Left lung (tissue), 4 donors: ENCODE measurements at regions not wholly inside any gene's neighbourhood (a gene's known extent, or its start where the extent isn't known, plus 50 kb on each side); places are given as distances from the start of the nearest gene placed in this dataset.
"Not testable (repeated sequence)": the region's sequence is repeated elsewhere in the genome, so short reads cannot be mapped to it uniquely, and the experiment has no call there.

Source experiments
- ATAC-seq: fragments of 200-7000 bp; cut with Tn5 transposase; one replicate; pipeline ENCODE4 v1.9.1; 2020; ENCODE audit warnings: moderate library complexity
- DNase-seq, 4 donors: peaks; one replicate each; pipeline ENCODE4 v3.0.0-alpha.2; 2013 to 2020
- H3K27ac ChIP-seq, 2 donors: fragments of 200-600 bp; sonication (generic) in 1 of 2; one replicate each; pipeline versions ENCODE4 v1.5.0 to v1.8.0; 2020 to 2021
- H3K27me3 ChIP-seq, 2 donors: fragments of 200-600 bp; sonication (generic) in 1 of 2; one replicate each; pipeline versions ENCODE4 v1.5.0 to v1.8.0; 2020 to 2021
- H3K36me3 ChIP-seq, 2 donors: fragments of 200-600 bp; sonication (generic) in 1 of 2; one replicate each; pipeline versions ENCODE4 v1.5.0 to v1.8.0; 2020 to 2021
- H3K4me1 ChIP-seq, 2 donors: fragments of 200-600 bp; one replicate each; pipeline ENCODE4 v1.8.0; 2021
- H3K4me3 ChIP-seq, 2 donors: fragments of 200-600 bp; sonication (generic) in 1 of 2; one replicate each; pipeline versions ENCODE4 v1.5.0 to v1.8.0; 2020 to 2021; ENCODE audit warnings: mild to moderate bottlenecking in 1 of 2
- H3K9me3 ChIP-seq, 2 donors: fragments of 200-600 bp; sonication (generic) in 1 of 2; one replicate each; pipeline versions ENCODE4 v1.5.0 to v1.8.0; 2020 to 2021
- intact Hi-C, 2 donors: fragments of 100-400 bp; cut with DNase I; formaldehyde crosslinking; loops; one replicate each; pipeline versions ENCODE4 v1.11.2 to v1.14.2; 2022
- TF ChIP-seq, protein P1 (sequence below), 2 donors: fragments of 200-600 bp; sonication (generic) in 1 of 2; IDR thresholded peaks; one replicate each; pipeline versions ENCODE4 v1.5.0 to v1.8.0; 2021; ENCODE audit warnings: antibody characterized with exemption in 2 of 2
- donor health status: DM: no; HTN: yes; CAD: no.
- donor health status: DM: no; HTN: no; CAD: no.

DNA sequence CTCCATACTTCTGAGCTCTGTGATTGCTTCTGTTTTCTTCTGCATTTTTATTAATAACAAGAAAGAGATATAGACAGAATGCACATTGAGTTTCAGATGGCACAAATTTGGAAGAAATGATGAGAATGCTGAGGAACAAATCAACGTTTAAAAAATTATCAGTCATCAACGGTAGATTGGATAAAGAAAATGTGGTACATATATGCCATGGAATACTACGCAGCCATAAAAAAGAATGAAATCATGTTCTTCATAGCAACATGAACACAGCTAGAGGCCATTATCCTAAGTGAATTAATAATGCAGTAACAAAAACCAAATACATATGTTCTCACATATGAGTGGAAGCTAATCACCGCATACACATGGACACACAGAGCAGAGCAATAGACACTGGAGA, 81.8 kb downstream of the DUSP6 start:
- no peak overlapping the region for H3K4me3 ChIP-seq
- H3K36me3 ChIP-seq = no peaks in the 10 kb centered on the region
- ATAC-seq (no peak), DNase-seq (no peak)
- intact Hi-C loops = no loop called here
- TF ChIP-seq, protein P1, sequence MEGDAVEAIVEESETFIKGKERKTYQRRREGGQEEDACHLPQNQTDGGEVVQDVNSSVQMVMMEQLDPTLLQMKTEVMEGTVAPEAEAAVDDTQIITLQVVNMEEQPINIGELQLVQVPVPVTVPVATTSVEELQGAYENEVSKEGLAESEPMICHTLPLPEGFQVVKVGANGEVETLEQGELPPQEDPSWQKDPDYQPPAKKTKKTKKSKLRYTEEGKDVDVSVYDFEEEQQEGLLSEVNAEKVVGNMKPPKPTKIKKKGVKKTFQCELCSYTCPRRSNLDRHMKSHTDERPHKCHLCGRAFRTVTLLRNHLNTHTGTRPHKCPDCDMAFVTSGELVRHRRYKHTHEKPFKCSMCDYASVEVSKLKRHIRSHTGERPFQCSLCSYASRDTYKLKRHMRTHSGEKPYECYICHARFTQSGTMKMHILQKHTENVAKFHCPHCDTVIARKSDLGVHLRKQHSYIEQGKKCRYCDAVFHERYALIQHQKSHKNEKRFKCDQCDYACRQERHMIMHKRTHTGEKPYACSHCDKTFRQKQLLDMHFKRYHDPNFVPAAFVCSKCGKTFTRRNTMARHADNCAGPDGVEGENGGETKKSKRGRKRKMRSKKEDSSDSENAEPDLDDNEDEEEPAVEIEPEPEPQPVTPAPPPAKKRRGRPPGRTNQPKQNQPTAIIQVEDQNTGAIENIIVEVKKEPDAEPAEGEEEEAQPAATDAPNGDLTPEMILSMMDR (IDR thresholded peaks at IDR 0.05) = no peak
- H3K27me3 ChIP-seq = no peaks in the 10 kb centered on the region
- no peaks in the 10 kb centered on the region for H3K4me1 ChIP-seq
- H3K27ac ChIP-seq = no peak overlapping the region
- no peaks in the 10 kb centered on the region for H3K9me3 ChIP-seq

GRCh38 chr12:89269174-89269573, 83.1 kb downstream of the DUSP6 start:
- TF ChIP-seq, protein P1 (IDR thresholded peaks at IDR 0.05) = no peak
- Histone ChIP-seq H3K4me1 (no peaks in the 10 kb centered on the region), H3K27ac (no peak overlapping the region), H3K36me3 (no peaks in the 10 kb centered on the region), H3K27me3 (no peaks in the 10 kb centered on the region), H3K4me3 (no peak overlapping the region), H3K9me3 (no peaks in the 10 kb centered on the region)
- DNase-seq (no peak), ATAC-seq (no peak)
- intact Hi-C loops = no loop called here

DNA sequence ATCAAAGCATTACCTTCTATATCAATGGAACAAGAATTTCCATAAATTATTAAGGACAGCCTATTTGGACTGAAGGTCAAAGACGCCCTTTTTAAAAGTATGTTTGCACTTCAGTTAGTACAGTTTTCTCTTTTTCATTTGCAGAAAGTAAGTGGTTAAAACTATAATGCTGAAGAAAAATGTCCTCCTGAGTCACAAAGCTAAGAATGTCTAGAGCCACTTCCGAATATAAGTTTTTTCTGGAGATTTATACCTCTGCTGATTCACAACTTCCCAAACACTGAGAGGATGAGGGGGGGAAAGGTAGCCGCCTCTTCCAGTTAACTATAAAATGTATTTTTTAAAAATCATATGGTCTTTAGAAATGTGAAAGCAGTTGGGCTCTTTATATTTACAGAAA, 84.9 kb downstream of the DUSP6 start:
- Histone ChIP-seq H3K9me3 (no peaks in the 10 kb centered on the region), H3K4me1 (no peaks in the 10 kb centered on the region), H3K27me3 (no peaks in the 10 kb centered on the region), H3K27ac (no peak overlapping the region), H3K36me3 (no peaks in the 10 kb centered on the region), H3K4me3 (no peak overlapping the region)
- TF ChIP-seq, protein P1 (IDR thresholded peaks at IDR 0.05) = no peak
- ATAC-seq (no peak), DNase-seq (no peak)
- intact Hi-C loops = no loop called here

DNA sequence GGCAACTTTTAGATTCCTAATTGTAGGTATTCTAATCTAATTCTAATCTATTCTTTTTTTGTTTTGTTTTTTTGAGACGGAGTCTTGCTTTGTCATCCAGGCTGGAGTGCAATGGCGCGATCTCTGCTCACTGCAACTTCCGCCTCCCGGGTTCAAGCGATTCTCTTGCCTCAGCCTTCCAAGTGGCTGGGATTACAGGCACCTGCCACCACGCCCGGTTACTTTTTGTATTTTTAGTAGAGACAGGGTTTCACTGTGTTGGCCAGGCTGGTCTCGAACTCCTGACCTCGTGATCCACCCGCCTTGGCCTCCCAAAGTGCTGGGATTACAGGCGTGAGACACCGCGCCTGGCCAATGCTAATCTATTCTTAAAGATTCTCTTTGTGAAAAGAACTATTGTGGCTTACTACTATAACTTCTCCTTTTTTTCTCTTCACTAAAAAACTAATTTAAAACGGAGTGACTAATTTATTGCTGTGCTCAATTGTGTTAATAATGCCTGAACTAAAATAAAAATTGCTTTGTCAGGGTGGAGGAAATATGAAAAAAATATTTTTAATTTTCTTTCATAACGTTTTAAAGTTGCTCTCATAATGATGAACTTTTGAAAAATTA, 85.6 kb downstream of the DUSP6 start:
- H3K27me3 ChIP-seq, H3K36me3 ChIP-seq, H3K9me3 ChIP-seq, intact Hi-C loops, H3K4me1 ChIP-seq, H3K4me3 ChIP-seq, ATAC-seq: not testable (repeated sequence)
- peak in 1 of 4 donors; percentile 43 for DNase-seq
- peak overlapping the region in 1 of 2 donors; percentile 45 for H3K27ac ChIP-seq

DNA sequence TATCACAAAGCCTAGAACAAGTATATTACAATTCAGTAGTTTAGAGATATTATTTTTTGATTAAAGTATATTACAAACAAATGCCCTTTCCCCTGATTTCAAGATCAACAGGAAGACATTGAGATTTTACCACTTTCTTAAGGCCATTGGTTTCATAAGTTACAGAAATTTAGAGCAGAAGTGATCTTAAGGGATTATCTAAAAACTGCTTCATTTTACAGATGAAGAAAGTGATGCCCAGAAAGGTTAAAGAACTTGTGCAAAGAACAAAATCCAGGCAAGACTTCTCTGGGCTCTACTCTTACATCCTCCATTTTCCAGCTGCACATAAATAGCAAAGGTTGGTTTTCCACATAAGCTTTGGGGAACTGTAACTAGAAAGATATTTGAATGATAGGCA, 87.5 kb downstream of the DUSP6 start:
- Histone ChIP-seq H3K4me1 (no peaks in the 10 kb centered on the region), H3K4me3 (no peak overlapping the region), H3K36me3 (no peaks in the 10 kb centered on the region), H3K27ac (no peak overlapping the region), H3K9me3 (no peaks in the 10 kb centered on the region), H3K27me3 (no peaks in the 10 kb centered on the region)
- TF ChIP-seq, protein P1 (IDR thresholded peaks at IDR 0.05) = no peak
- intact Hi-C loops = no loop called here
- ATAC-seq (no peak), DNase-seq (no peak)

- Histone ChIP-seq H3K4me1 (no peaks in the 10 kb centered on the region), H3K27ac (no peak overlapping the region), H3K27me3 (no peaks in the 10 kb centered on the region), H3K4me3 (no peak overlapping the region), H3K9me3 (no peaks in the 10 kb centered on the region), H3K36me3 (no peaks in the 10 kb centered on the region)
- intact Hi-C loops = no loop called here
- TF ChIP-seq, protein P1 (IDR thresholded peaks at IDR 0.05) = no peak
- ATAC-seq (no peak), DNase-seq (no peak)
Measured at GRCh38 chr12:89263900-89264299, 88.4 kb downstream of the DUSP6 start.
